Neural progenitor cell (in vitro differentiated cells): ENCODE measurements at regions not wholly inside any gene's neighbourhood (a gene's known extent, or its start where the extent isn't known, plus 50 kb on each side); places are given as distances from the start of the nearest gene placed in this dataset.

Source experiments
- DNase-seq: peaks from one replicate; pipeline ENCODE4 v3.0.0-alpha.2; 2016; ENCODE audit warnings: low spot score
- H2AFZ ChIP-seq: fragments of 200-600 bp; sonication (generic); replicated peaks from 2 replicates; pipeline ENCODE4 v1.6.1; 2016; ENCODE audit warnings: antibody characterized with exemption
- H3F3A ChIP-seq: fragments of 200-600 bp; sonication (generic); 2 replicates; pipeline ENCODE4 v1.6.1; 2016; ENCODE audit warnings: antibody characterized with exemption, low read depth
- H3K27ac ChIP-seq: fragments of 200-600 bp; sonication (generic); 2 replicates; pipeline ENCODE4 v1.5.1; 2016; ENCODE audit warnings: mild to moderate bottlenecking
- H3K27me3 ChIP-seq: fragments of 200-600 bp; sonication (generic); 2 replicates; pipeline ENCODE4 v1.6.1; 2016; ENCODE audit warnings: mild to moderate bottlenecking, moderate library complexity
- H3K36me3 ChIP-seq: fragments of 200-600 bp; sonication (generic); 2 replicates; pipeline ENCODE4 v1.5.1; 2016
- H3K4me1 ChIP-seq: fragments of 200-600 bp; sonication (generic); 2 replicates; pipeline ENCODE4 v1.6.1; 2016; ENCODE audit warnings: mixed run types
- H3K4me2 ChIP-seq: fragments of 200-600 bp; sonication (generic); 2 replicates; pipeline ENCODE4 v1.6.1; 2016
- H3K4me3 ChIP-seq: fragments of 200-600 bp; sonication (generic); 2 replicates; pipeline ENCODE4 v1.5.1; 2016
- H3K79me2 ChIP-seq: fragments of 200-600 bp; sonication (generic); 2 replicates; pipeline ENCODE4 v1.6.1; 2016; ENCODE audit warnings: low read depth
- H3K9ac ChIP-seq: fragments of 200-600 bp; sonication (generic); 2 replicates; pipeline ENCODE4 v1.6.1; 2016
- H3K9me3 ChIP-seq: fragments of 200-600 bp; sonication (generic); 2 replicates; pipeline ENCODE4 v1.5.1; 2016; ENCODE audit warnings: low read depth
- H4K20me1 ChIP-seq: fragments of 200-600 bp; sonication (generic); 2 replicates; pipeline ENCODE4 v1.6.1; 2016; ENCODE audit warnings: low read depth
- H3K27ac Mint-ChIP-seq: 3 replicates; pipeline ENCODE4 v1.8.0; 2021; ENCODE audit warnings: mixed read lengths
- H3K27me3 Mint-ChIP-seq: 2 replicates; pipeline ENCODE4 v1.8.0; 2022; ENCODE audit warnings: low read depth, mild to moderate bottlenecking, inconsistent platforms, moderate library complexity, mixed read lengths; ENCODE audit not compliant: insufficient read depth
- H3K36me3 Mint-ChIP-seq: 3 replicates; pipeline ENCODE4 v1.8.0; 2021; ENCODE audit warnings: mixed read lengths
- H3K4me1 Mint-ChIP-seq: 3 replicates; pipeline ENCODE4 v1.8.0; 2021; ENCODE audit warnings: mixed read lengths
- H3K4me3 Mint-ChIP-seq: 3 replicates; pipeline ENCODE4 v1.8.0; 2021; ENCODE audit warnings: mild to moderate bottlenecking, moderate library complexity, mixed read lengths
- H3K9me3 Mint-ChIP-seq: 3 replicates; pipeline ENCODE4 v1.8.0; 2020; ENCODE audit warnings: mixed read lengths
- CTCF ChIP-seq: fragments of 200-600 bp; sonication (generic); IDR thresholded peaks from 2 replicates; pipeline ENCODE4 v1.5.1; 2017; ENCODE audit warnings: antibody characterized with exemption, mild to moderate bottlenecking
- EZH2 ChIP-seq: fragments of 200-600 bp; sonication (generic); IDR thresholded peaks from 2 replicates; pipeline ENCODE4 v1.6.1; 2017; ENCODE audit warnings: antibody characterized with exemption, mild to moderate bottlenecking, moderate library complexity
- EZH2phosphoT487 ChIP-seq: fragments of 200-600 bp; sonication (generic); IDR thresholded peaks from 2 replicates; pipeline ENCODE4 v1.6.1; 2017; ENCODE audit warnings: antibody characterized with exemption

- no peak overlapping the region for H3K27ac ChIP-seq
- peaks cover 5% of the 10 kb centered on the region for H3K4me1 ChIP-seq
Observed at GRCh38 chr16:79270011-79270410, 330.5 kb downstream of the MAF start.

GRCh38 chr16:79269211-79269863 lies 331.2 kb downstream of the MAF start:
- no peak for TF ChIP-seq CTCF
- TF ChIP-seq EZH2phosphoT487 = no peak
- no peak for TF ChIP-seq EZH2
- H3K4me3 Mint-ChIP-seq = no peak overlapping the region
- peaks cover 12% of the 10 kb centered on the region for H3K4me1 Mint-ChIP-seq
- peak overlapping the region; percentile 21 for H3K27ac Mint-ChIP-seq
- H3K9me3 ChIP-seq = no peaks in the 10 kb centered on the region
- H2AFZ ChIP-seq = no peak overlapping the region
- peaks cover 2% of the 10 kb centered on the region for H3K27me3 Mint-ChIP-seq
- no peaks in the 10 kb centered on the region for H3K79me2 ChIP-seq
- peaks cover 5% of the 10 kb centered on the region for H3K4me1 ChIP-seq
- H3K27ac ChIP-seq = no peak overlapping the region
- no peaks in the 10 kb centered on the region for H3K36me3 Mint-ChIP-seq
- DNase-seq = no peak
- H3K27me3 ChIP-seq = no peaks in the 10 kb centered on the region
- H3K4me3 ChIP-seq = no peak overlapping the region
- H3K36me3 ChIP-seq = no peaks in the 10 kb centered on the region
- no peaks in the 10 kb centered on the region for H4K20me1 ChIP-seq
- H3K4me2 ChIP-seq = no peak overlapping the region
- no peak overlapping the region for H3K9ac ChIP-seq
- no peaks in the 10 kb centered on the region for H3F3A ChIP-seq
- no peaks in the 10 kb centered on the region for H3K9me3 Mint-ChIP-seq

More at GRCh38 chr16:79270011-79270410, 330.5 kb downstream of the MAF start:
- no peaks in the 10 kb centered on the region for H3K79me2 ChIP-seq
- no peak overlapping the region for H3K4me2 ChIP-seq
- no peak for DNase-seq
- H2AFZ ChIP-seq = no peak overlapping the region
- no peaks in the 10 kb centered on the region for H3K36me3 ChIP-seq
- H3F3A ChIP-seq = no peaks in the 10 kb centered on the region
- no peaks in the 10 kb centered on the region for H4K20me1 ChIP-seq
- Mint-ChIP-seq H3K36me3 (no peaks in the 10 kb centered on the region), H3K4me1 (peaks cover 12% of the 10 kb centered on the region), H3K27me3 (peaks cover 2% of the 10 kb centered on the region), H3K27ac (peak overlapping the region; percentile 70), H3K4me3 (no peak overlapping the region), H3K9me3 (no peaks in the 10 kb centered on the region)
- H3K27me3 ChIP-seq = no peaks in the 10 kb centered on the region
- no peaks in the 10 kb centered on the region for H3K9me3 ChIP-seq
- H3K4me3 ChIP-seq = no peak overlapping the region
- TF ChIP-seq EZH2phosphoT487 = no peak
- TF ChIP-seq CTCF = no peak
- TF ChIP-seq EZH2 = no peak
- no peak overlapping the region for H3K9ac ChIP-seq

DNA sequence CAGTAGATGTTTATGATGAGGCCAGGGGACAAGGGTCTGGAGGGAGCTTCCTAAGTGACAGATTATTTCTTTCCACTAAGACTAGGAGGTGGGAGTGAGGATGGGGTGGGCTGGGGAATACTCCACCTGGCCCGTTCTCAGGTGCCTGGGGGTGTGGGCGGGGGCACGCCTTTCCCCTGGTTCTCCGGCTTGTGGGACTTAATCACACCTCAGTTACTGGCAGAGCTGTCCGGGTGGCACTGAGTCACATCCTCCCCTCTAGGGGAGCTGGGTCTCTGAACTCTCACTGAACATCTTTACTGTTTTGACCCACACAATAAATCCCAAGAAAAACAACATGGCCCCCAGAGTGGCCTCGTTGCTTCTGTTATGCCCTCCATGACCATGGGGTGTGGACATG lies 332.8 kb downstream of the MAF start:
- no peaks in the 10 kb centered on the region for H3K36me3 ChIP-seq
- H3K4me1 ChIP-seq = peaks cover 5% of the 10 kb centered on the region
- no peak for DNase-seq
- Mint-ChIP-seq H3K9me3 (no peaks in the 10 kb centered on the region), H3K4me1 (peaks cover 12% of the 10 kb centered on the region), H3K27ac (no peak overlapping the region), H3K36me3 (no peaks in the 10 kb centered on the region), H3K27me3 (no peaks in the 10 kb centered on the region), H3K4me3 (no peak overlapping the region)
- H3K79me2 ChIP-seq = no peaks in the 10 kb centered on the region
- no peak overlapping the region for H2AFZ ChIP-seq
- no peak overlapping the region for H3K27ac ChIP-seq
- no peaks in the 10 kb centered on the region for H4K20me1 ChIP-seq
- H3K27me3 ChIP-seq = no peaks in the 10 kb centered on the region
- no peak overlapping the region for H3K4me3 ChIP-seq
- no peak overlapping the region for H3K9ac ChIP-seq
- H3K4me2 ChIP-seq = no peak overlapping the region
- H3K9me3 ChIP-seq = no peaks in the 10 kb centered on the region
- no peaks in the 10 kb centered on the region for H3F3A ChIP-seq
- no peak for TF ChIP-seq EZH2phosphoT487
- no peak for TF ChIP-seq CTCF
- no peak for TF ChIP-seq EZH2
